ENCODE measurements at regions not wholly inside any gene's neighbourhood (a gene's known extent, or its start where the extent isn't known, plus 50 kb on each side); places are given as distances from the start of the nearest gene placed in this dataset.

DNA sequence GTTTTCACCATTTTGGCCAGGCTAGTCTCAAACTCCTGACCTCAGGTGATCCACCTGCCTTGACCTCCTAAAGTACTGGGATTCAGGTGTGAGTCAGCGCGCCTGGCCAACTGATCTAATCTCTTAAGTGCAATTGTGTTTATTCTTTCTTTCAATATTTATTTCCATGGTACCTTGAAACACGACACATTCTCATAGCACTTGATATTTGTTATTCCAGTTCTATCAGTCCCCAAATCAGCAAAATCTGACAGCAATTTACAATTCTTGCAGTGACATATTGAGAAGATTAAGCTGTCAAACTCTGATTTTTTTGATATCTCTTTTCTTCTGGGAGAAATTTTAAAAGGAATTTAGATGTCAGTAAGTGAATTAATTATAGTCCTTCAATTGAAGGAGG lies 218.1 kb upstream of the FAT4 start (continued):
- TF ChIP-seq, protein P1, sequence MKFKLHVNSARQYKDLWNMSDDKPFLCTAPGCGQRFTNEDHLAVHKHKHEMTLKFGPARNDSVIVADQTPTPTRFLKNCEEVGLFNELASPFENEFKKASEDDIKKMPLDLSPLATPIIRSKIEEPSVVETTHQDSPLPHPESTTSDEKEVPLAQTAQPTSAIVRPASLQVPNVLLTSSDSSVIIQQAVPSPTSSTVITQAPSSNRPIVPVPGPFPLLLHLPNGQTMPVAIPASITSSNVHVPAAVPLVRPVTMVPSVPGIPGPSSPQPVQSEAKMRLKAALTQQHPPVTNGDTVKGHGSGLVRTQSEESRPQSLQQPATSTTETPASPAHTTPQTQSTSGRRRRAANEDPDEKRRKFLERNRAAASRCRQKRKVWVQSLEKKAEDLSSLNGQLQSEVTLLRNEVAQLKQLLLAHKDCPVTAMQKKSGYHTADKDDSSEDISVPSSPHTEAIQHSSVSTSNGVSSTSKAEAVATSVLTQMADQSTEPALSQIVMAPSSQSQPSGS (IDR thresholded peaks at IDR 0.05; ENCODE audit: low read length) = no peak
- TF ChIP-seq GTF2F1 (IDR thresholded peaks at IDR 0.05; ENCODE audit: borderline replicate concordance, low read depth, low read length) = no peak
- TF ChIP-seq CREB1 (IDR thresholded peaks at IDR 0.05) = no peak
- no peak for TF ChIP-seq BRCA1 (IDR thresholded peaks at IDR 0.05; ENCODE audit: low read depth, low read length)
- TF ChIP-seq KDM4A (IDR thresholded peaks at IDR 0.05; ENCODE audit: low read depth, low read length, severe bottlenecking) = no peak

All from H1 (cell line).